HEK293T (cell line): ENCODE measurements at regions not wholly inside any gene's neighbourhood (a gene's known extent, or its start where the extent isn't known, plus 50 kb on each side); places are given as distances from the start of the nearest gene placed in this dataset.

ENCODE experiments used
- CTCF ChIA-PET: fragments of 350-600 bp; formaldehyde crosslinking; extraction: SDS; loops from one replicate; lab custom pipeline; 2021; ENCODE audit warnings: antibody characterized with exemption, inconsistent platforms; lab: Yijun Ruan, JAX
- POLR2A ChIA-PET: fragments of 350-600 bp; formaldehyde crosslinking; extraction: SDS; loops from one replicate; lab custom pipeline; 2020; ENCODE audit warnings: antibody characterized with exemption, inconsistent platforms; lab: Yijun Ruan, JAX
- DNase-seq: peaks from one replicate; pipeline ENCODE4 v3.0.0; 2012; ENCODE audit warnings: mixed read lengths; ENCODE audit errors: extremely low spot score
- ARNT ChIP-seq: fragments of 450-650 bp; IDR thresholded peaks from 2 replicates; pipeline ENCODE4 v1.6.1; 2017; ENCODE audit warnings: mild to moderate bottlenecking
- BHLHE40 ChIP-seq: fragments of 450-650 bp; IDR thresholded peaks from 2 replicates; pipeline ENCODE4 v1.6.1; 2016; ENCODE audit warnings: mild to moderate bottlenecking, moderate library complexity, borderline replicate concordance
- CTBP1 ChIP-seq: fragments of 450-650 bp; IDR thresholded peaks from 2 replicates; pipeline ENCODE4 v1.6.1; 2016; ENCODE audit warnings: borderline replicate concordance
- ELF4 ChIP-seq: fragments of 450-650 bp; IDR thresholded peaks from 2 replicates; pipeline ENCODE4 v1.6.1; 2017; ENCODE audit warnings: antibody characterized with exemption
- FOXA1 ChIP-seq: fragments of 450-650 bp; IDR thresholded peaks from 2 replicates; pipeline ENCODE4 v1.6.1; 2016; ENCODE audit warnings: mild to moderate bottlenecking
- FOXK2 ChIP-seq: fragments of 450-650 bp; IDR thresholded peaks from 2 replicates; pipeline ENCODE4 v1.6.1; 2016; ENCODE audit warnings: mild to moderate bottlenecking
- FOXM1 ChIP-seq: fragments of 450-650 bp; IDR thresholded peaks from 2 replicates; pipeline ENCODE4 v1.6.1; 2017; ENCODE audit warnings: mild to moderate bottlenecking, borderline replicate concordance
- HDGF ChIP-seq: fragments of 450-650 bp; IDR thresholded peaks from 2 replicates; pipeline ENCODE4 v1.6.1; 2017; ENCODE audit warnings: antibody characterized with exemption, borderline replicate concordance
- L3MBTL2 ChIP-seq: fragments of 450-650 bp; conservative IDR thresholded peaks from 2 replicates; pipeline ENCODE4 v1.6.1; 2016; ENCODE audit warnings: mild to moderate bottlenecking
- LEF1 ChIP-seq: fragments of 450-650 bp; IDR thresholded peaks from 2 replicates; pipeline ENCODE4 v1.6.1; 2017; ENCODE audit warnings: mild to moderate bottlenecking, borderline replicate concordance
- NFRKB ChIP-seq: fragments of 450-650 bp; IDR thresholded peaks from 2 replicates; pipeline ENCODE4 v1.6.1; 2016; ENCODE audit warnings: mild to moderate bottlenecking, moderate library complexity
- SP1 ChIP-seq: fragments of 450-650 bp; IDR thresholded peaks from 2 replicates; pipeline ENCODE4 v1.6.1; 2017
- SUZ12 ChIP-seq: fragments of 450-650 bp; IDR thresholded peaks from 2 replicates; pipeline ENCODE4 v1.6.1; 2016; ENCODE audit warnings: mild to moderate bottlenecking
- TARDBP ChIP-seq: fragments of 450-650 bp; IDR thresholded peaks from 2 replicates; pipeline ENCODE4 v1.6.1; 2016
- ZNF384 ChIP-seq: fragments of 450-650 bp; IDR thresholded peaks from 2 replicates; pipeline ENCODE4 v1.6.1; 2016
- TF ChIP-seq, protein P1 (sequence below): fragments of 450-650 bp; IDR thresholded peaks from 2 replicates; pipeline ENCODE4 v1.6.1; 2016

DNA sequence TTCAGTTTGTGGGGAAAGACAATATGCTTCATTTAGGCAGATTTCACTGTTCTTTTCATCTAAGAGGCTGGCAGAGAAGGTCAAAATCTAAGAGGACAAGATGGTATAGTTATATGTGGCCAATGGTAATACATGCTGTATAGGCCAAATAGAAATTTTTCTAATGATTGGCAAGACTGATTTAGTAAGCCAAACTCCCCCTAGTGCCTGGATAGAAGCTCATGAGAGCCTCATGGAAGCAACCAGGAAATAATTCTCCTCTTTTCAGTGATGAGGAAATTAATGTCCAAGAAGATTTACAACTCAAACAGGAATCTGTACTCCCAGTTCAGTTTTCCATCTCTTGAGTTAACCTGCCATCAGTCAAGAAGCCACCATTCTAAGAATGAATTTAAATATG is 253.6 kb upstream of the PHF14 start:
- TF ChIP-seq HDGF (no peak), FOXK2 (no peak), ARNT (no peak), SUZ12 (no peak), ELF4 (no peak), LEF1 (no peak), ZNF384 (no peak), CTBP1 (no peak), NFRKB (no peak), TARDBP (no peak), L3MBTL2 (no peak), FOXM1 (no peak), BHLHE40 (no peak), FOXA1 (no peak), SP1 (no peak)
- TF ChIP-seq, protein P1, sequence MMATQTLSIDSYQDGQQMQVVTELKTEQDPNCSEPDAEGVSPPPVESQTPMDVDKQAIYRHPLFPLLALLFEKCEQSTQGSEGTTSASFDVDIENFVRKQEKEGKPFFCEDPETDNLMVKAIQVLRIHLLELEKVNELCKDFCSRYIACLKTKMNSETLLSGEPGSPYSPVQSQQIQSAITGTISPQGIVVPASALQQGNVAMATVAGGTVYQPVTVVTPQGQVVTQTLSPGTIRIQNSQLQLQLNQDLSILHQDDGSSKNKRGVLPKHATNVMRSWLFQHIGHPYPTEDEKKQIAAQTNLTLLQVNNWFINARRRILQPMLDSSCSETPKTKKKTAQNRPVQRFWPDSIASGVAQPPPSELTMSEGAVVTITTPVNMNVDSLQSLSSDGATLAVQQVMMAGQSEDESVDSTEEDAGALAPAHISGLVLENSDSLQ, result no peak
- no peak for DNase-seq
- CTCF ChIA-PET, result no interaction called here
- POLR2A ChIA-PET, result no interaction called here

DNA sequence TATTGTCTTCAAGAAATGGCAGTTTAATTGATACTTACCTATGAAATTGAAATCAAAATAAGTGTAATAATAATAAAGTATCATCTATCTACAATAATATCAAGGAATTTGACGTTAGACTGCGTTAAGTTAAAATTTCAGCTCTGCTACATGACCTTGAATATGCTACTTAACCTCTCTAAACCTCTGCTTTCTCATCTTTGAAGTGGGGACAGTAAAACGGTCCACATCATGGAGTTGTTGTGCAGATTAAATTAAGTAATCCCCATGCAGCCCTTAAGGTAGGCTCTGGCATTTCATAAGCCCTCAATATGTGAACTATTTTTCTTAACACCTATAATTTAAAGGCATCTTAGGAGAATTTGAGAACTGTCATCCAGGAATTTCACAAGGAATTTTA is 252.4 kb upstream of the PHF14 start:
- DNase-seq, result no peak
- ChIA-PET POLR2A (no interaction called here), CTCF (no interaction called here)
- TF ChIP-seq FOXA1 (no peak), FOXK2 (no peak), ZNF384 (no peak), NFRKB (no peak)
- TF ChIP-seq, protein P1, result no peak

DNA sequence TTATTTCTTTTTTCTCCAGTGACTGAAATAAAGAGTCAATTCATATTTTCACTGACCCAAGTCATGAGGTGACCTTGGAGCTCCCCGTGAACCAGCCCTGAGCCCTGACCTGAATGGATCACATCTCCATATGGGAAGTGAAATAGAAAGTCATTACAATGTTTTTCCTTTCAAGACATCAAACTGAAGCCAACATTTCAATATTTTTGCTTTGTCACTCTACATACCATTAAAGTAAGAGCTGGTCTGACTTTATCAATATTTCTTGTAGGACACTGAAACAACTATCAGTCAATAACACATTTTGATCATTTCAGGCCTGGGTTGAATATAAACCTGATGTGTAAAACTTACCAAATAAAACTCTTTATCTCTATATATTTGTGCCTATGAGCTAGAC is 249.8 kb upstream of the PHF14 start:
- TF ChIP-seq ELF4, result no peak
- TF ChIP-seq FOXM1, result no peak
- TF ChIP-seq LEF1, result no peak
- TF ChIP-seq CTBP1, result no peak
- TF ChIP-seq BHLHE40, result no peak
- no peak for TF ChIP-seq ARNT
- TF ChIP-seq, protein P1, result no peak
- TF ChIP-seq FOXA1, result no peak
- TF ChIP-seq TARDBP, result no peak
- no peak for TF ChIP-seq SP1
- ChIA-PET POLR2A (no interaction called here), CTCF (no interaction called here)
- no peak for DNase-seq

DNA sequence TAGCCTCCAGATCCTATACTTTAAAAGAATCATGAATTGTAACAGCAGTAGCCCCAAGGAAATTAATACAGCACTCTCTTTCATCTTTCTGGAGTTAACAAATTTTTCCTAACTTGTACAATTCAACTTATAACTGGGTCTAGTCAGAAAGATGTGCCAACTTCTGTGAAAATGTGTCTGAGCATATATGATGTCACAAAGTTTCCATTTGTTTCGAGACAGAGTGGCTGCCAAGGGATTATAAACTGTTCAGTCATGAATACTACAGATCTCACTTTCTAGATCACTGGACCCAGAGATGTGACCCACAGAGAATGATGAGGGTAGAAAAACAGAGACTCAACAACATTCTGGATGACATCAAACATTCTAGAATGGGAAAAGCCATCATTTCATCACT is 249.2 kb upstream of the PHF14 start:
- TF ChIP-seq NFRKB (no peak), ARNT (no peak), FOXM1 (no peak), LEF1 (no peak), ELF4 (no peak), SP1 (no peak), SUZ12 (no peak), FOXA1 (no peak), CTBP1 (no peak), FOXK2 (no peak), TARDBP (no peak), ZNF384 (no peak), HDGF (no peak), L3MBTL2 (no peak), BHLHE40 (no peak)
- ChIA-PET POLR2A (no interaction called here), CTCF (no interaction called here)
- no peak for DNase-seq

DNA sequence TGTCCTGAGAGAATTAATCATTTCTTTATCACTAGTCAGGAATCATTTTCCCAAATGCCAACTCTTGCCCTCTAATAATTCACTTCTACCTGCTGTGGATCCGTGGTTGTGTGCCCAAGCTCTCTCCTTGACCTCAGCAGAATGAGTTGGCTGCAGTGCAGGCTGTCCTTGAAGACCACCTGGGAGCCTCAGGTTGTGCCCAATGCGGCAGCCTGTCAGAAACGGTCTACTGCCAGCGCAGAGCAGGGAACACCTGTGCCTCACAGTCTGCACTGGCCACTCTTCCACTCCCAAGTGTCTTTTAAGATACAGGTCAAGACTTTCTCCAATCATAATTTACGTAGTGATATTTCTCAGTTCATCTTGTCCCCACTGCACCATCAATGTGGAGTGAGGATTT is 246.0 kb upstream of the PHF14 start:
- TF ChIP-seq ELF4, result no peak
- no peak for TF ChIP-seq LEF1
- TF ChIP-seq CTBP1, result no peak
- TF ChIP-seq HDGF, result no peak
- no peak for TF ChIP-seq ZNF384
- TF ChIP-seq, protein P1, result no peak
- no peak for TF ChIP-seq SUZ12
- TF ChIP-seq SP1, result no peak
- TF ChIP-seq FOXM1, result no peak
- no peak for TF ChIP-seq L3MBTL2
- no peak for TF ChIP-seq NFRKB
- TF ChIP-seq BHLHE40, result no peak
- TF ChIP-seq FOXA1, result no peak
- TF ChIP-seq ARNT, result no peak
- TF ChIP-seq TARDBP, result no peak
- no peak for TF ChIP-seq FOXK2
- ChIA-PET CTCF (no interaction called here), POLR2A (no interaction called here)
- no peak for DNase-seq

DNA sequence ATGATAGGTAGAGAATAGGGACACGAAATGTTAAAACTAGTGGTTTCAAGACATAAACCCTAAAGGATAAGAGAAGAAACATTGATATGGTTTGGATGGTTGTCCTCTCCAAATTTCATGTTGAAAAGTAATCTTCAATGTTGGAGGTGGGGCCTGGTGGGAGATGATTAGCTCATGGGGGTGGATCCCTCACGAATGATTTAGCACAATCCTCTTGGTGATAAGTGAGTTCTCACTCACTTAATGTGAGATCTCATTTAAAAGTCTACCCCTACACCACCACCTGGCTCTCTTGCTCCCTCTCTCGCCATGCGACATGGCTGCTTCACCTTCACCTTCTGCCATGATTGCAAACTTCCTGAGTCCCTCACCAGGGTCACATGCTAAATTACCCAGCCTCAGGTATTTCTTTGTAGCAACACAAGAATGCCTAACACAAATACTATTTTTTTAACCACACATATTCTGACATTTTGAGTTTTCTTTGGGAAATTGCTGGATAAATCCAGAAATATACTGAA is 242.4 kb upstream of the PHF14 start:
- no peak for TF ChIP-seq ELF4
- TF ChIP-seq ZNF384, result no peak
- no peak for TF ChIP-seq FOXM1
- no peak for TF ChIP-seq CTBP1
- TF ChIP-seq L3MBTL2, result no peak
- TF ChIP-seq HDGF, result no peak
- TF ChIP-seq BHLHE40, result no peak
- no peak for TF ChIP-seq SUZ12
- TF ChIP-seq ARNT, result no peak
- ChIA-PET POLR2A (no interaction called here), CTCF (no interaction called here)
- DNase-seq, result no peak
